Ishikawa (cell line): ENCODE measurements at regions not wholly inside any gene's neighbourhood (a gene's known extent, or its start where the extent isn't known, plus 50 kb on each side); places are given as distances from the start of the nearest gene placed in this dataset.

Source experiments
- EGR1 ChIP-seq: IDR thresholded peaks from 2 replicates; pipeline ENCODE4 v1.6.1; 2012
- FOXM1 ChIP-seq: IDR thresholded peaks from 2 replicates; pipeline ENCODE4 v1.6.1; 2012; ENCODE audit warnings: low read depth, borderline replicate concordance
- NFIC ChIP-seq: IDR thresholded peaks from 2 replicates; pipeline ENCODE4 v1.6.1; 2012
- REST ChIP-seq: IDR thresholded peaks from 2 replicates; pipeline ENCODE4 v1.6.1; 2012; ENCODE audit warnings: low read depth, mild to moderate bottlenecking
- TAF1 ChIP-seq: IDR thresholded peaks from 2 replicates; pipeline ENCODE4 v1.6.1; 2012; ENCODE audit warnings: low read depth, mild to moderate bottlenecking

- TF ChIP-seq REST (no peak), EGR1 (no peak), TAF1 (no peak), FOXM1 (no peak), NFIC (no peak)
These were observed 1426.9 kb upstream of the ACVR2A start for GRCh38 chr2:146417942-146418341.
